WTC11 (cell line): ENCODE measurements at regions not wholly inside any gene's neighbourhood (a gene's known extent, or its start where the extent isn't known, plus 50 kb on each side); places are given as distances from the start of the nearest gene placed in this dataset.

ENCODE experiments used
- ATAC-seq: fragments of 200-7000 bp; cut with Tn5 transposase; 2 replicates; pipeline ENCODE4 v1.10.0; 2021; ENCODE audit warnings: mild to moderate bottlenecking, moderate library complexity
- CTCF ChIA-PET: fragments of 300-600 bp; sonication (Branson Sonifier 250); formaldehyde crosslinking; loops from one replicate; lab custom pipeline; 2021; ENCODE audit warnings: antibody characterized with exemption; lab: Charles Lee
- POLR2A ChIA-PET: fragments of 350-600 bp; sonication (Branson Sonifier 250); formaldehyde crosslinking; loops from one replicate; lab custom pipeline; 2021; ENCODE audit warnings: antibody characterized with exemption; lab: Charles Lee
- DNase-seq: peaks from one replicate; pipeline ENCODE4 v3.0.0; 2021; ENCODE audit warnings: low spot score
- H3K27ac Mint-ChIP-seq: 2 replicates; pipeline ENCODE4 v1.8.0; 2021; ENCODE audit warnings: mixed read lengths
- H3K27me3 Mint-ChIP-seq: 2 replicates; pipeline ENCODE4 v1.8.0; 2021; ENCODE audit warnings: low read depth, mild to moderate bottlenecking, moderate library complexity, mixed read lengths
- H3K36me3 Mint-ChIP-seq: 2 replicates; pipeline ENCODE4 v1.8.0; 2021; ENCODE audit warnings: mixed read lengths
- H3K4me1 Mint-ChIP-seq: 2 replicates; pipeline ENCODE4 v1.8.0; 2022; ENCODE audit warnings: mixed read lengths
- H3K4me3 Mint-ChIP-seq: 2 replicates; pipeline ENCODE4 v1.8.0; 2021; ENCODE audit warnings: mild to moderate bottlenecking, moderate library complexity, mixed read lengths
- H3K9me3 Mint-ChIP-seq: 2 replicates; pipeline ENCODE4 v1.8.0; 2021; ENCODE audit warnings: mixed read lengths
- ATF1 ChIP-seq: sonication (generic); formaldehyde crosslinking; IDR thresholded peaks from 2 replicates; pipeline ENCODE4 v1.8.1; 2023; ENCODE audit warnings: mild to moderate bottlenecking, moderate library complexity, missing genetic modification reagents
- ELF4 ChIP-seq: sonication (generic); formaldehyde crosslinking; IDR thresholded peaks from 2 replicates; pipeline ENCODE4 v1.8.1; 2022; ENCODE audit warnings: low read depth, mild to moderate bottlenecking, moderate library complexity, missing genetic modification reagents
- FOXK1 ChIP-seq: sonication (generic); formaldehyde crosslinking; IDR thresholded peaks from 2 replicates; pipeline ENCODE4 v1.8.0; 2022; ENCODE audit warnings: mild to moderate bottlenecking, moderate library complexity, missing genetic modification reagents
- GABPB1 ChIP-seq: sonication (generic); formaldehyde crosslinking; IDR thresholded peaks from 2 replicates; pipeline ENCODE4 v1.8.1; 2023; ENCODE audit warnings: mild to moderate bottlenecking, missing genetic modification reagents
- HMGA2 ChIP-seq: fragments of 250-450 bp; sonication (Bioruptor Pico); IDR thresholded peaks from 2 replicates; pipeline ENCODE4 v1.4.0; 2021; ENCODE audit warnings: mild to moderate bottlenecking, moderate library complexity
- IRF2 ChIP-seq: sonication (generic); formaldehyde crosslinking; IDR thresholded peaks from 2 replicates; pipeline ENCODE4 v1.8.0; 2022; ENCODE audit warnings: low read depth, missing genetic modification reagents, borderline replicate concordance
- JUN ChIP-seq: sonication (generic); formaldehyde crosslinking; IDR thresholded peaks from 2 replicates; pipeline ENCODE4 v1.8.0; 2023; ENCODE audit warnings: mild to moderate bottlenecking, missing genetic modification reagents
- NFYB ChIP-seq: sonication (generic); formaldehyde crosslinking; conservative IDR thresholded peaks from 2 replicates; pipeline ENCODE4 v1.8.0; 2022; ENCODE audit warnings: low read depth, missing genetic modification reagents
- NR3C1 ChIP-seq: sonication (generic); formaldehyde crosslinking; conservative IDR thresholded peaks from 2 replicates; pipeline ENCODE4 v1.8.1; 2023; ENCODE audit warnings: low read depth, mild to moderate bottlenecking, missing genetic modification reagents
- SMAD3 ChIP-seq: sonication (generic); formaldehyde crosslinking; IDR thresholded peaks from 2 replicates; pipeline ENCODE4 v1.8.0; 2022; ENCODE audit warnings: missing genetic modification reagents, mild to moderate bottlenecking, borderline replicate concordance
- TCF7 ChIP-seq: sonication (generic); formaldehyde crosslinking; IDR thresholded peaks from 2 replicates; pipeline ENCODE4 v1.8.0; 2022; ENCODE audit warnings: mild to moderate bottlenecking, low read depth, missing genetic modification reagents, moderate library complexity
- ZNF263 ChIP-seq: sonication (generic); formaldehyde crosslinking; IDR thresholded peaks from 2 replicates; pipeline ENCODE4 v1.8.1; 2022; ENCODE audit warnings: low read depth, mild to moderate bottlenecking, moderate library complexity, missing genetic modification reagents
- ZNF671 ChIP-seq: fragments of 250-450 bp; sonication (Bioruptor Pico); IDR thresholded peaks from 2 replicates; pipeline ENCODE4 v1.8.0; 2021; ENCODE audit warnings: mild to moderate bottlenecking
- TF ChIP-seq, protein P1 (sequence below): sonication (generic); formaldehyde crosslinking; IDR thresholded peaks from 2 replicates; pipeline ENCODE4 v1.8.1; 2023; ENCODE audit warnings: mild to moderate bottlenecking, missing genetic modification reagents, borderline replicate concordance
- TF ChIP-seq, protein P2 (sequence below): sonication (generic); formaldehyde crosslinking; IDR thresholded peaks from 2 replicates; pipeline ENCODE4 v1.8.1; 2023; ENCODE audit warnings: mild to moderate bottlenecking, missing genetic modification reagents, moderate library complexity
- TF ChIP-seq, protein P3 (sequence below): sonication (generic); formaldehyde crosslinking; IDR thresholded peaks from 2 replicates; pipeline ENCODE4 v1.8.1; 2022; ENCODE audit warnings: missing genetic modification reagents, borderline replicate concordance
- TF ChIP-seq, protein P4 (sequence below): fragments of 250-450 bp; sonication (Bioruptor Pico); conservative IDR thresholded peaks from 2 replicates; pipeline ENCODE4 v1.9.0; 2021; ENCODE audit warnings: mild to moderate bottlenecking

DNA sequence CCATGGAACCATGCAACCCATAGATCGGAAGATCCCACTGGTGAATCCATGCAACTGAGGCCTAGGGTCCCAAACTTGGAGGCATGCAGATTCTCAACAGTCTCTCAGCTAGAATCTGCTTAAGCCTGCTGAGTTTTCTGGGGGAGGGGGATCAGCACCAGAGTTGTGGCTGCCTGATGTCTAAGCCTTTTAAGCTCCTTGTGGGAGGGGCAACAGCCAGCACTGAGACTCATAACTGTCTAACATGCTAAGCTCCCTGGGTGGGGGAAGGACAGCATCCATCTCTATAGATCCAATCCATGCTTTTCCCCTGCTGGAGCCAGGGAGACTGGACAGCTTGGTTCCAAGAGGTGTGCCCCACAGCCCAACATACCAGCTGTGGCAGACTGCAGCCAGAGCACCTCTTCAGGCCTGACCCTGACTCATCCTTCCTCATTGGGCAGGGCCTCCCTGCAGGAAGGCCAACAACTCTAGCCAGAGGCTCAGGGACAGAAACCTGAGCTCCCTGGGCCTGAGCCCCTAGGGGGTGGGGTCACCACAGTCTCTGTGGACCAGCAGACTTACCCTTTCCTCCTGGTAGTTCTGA lies 300.1 kb upstream of the SLC7A11 start (continued):
- TF ChIP-seq, protein P1, sequence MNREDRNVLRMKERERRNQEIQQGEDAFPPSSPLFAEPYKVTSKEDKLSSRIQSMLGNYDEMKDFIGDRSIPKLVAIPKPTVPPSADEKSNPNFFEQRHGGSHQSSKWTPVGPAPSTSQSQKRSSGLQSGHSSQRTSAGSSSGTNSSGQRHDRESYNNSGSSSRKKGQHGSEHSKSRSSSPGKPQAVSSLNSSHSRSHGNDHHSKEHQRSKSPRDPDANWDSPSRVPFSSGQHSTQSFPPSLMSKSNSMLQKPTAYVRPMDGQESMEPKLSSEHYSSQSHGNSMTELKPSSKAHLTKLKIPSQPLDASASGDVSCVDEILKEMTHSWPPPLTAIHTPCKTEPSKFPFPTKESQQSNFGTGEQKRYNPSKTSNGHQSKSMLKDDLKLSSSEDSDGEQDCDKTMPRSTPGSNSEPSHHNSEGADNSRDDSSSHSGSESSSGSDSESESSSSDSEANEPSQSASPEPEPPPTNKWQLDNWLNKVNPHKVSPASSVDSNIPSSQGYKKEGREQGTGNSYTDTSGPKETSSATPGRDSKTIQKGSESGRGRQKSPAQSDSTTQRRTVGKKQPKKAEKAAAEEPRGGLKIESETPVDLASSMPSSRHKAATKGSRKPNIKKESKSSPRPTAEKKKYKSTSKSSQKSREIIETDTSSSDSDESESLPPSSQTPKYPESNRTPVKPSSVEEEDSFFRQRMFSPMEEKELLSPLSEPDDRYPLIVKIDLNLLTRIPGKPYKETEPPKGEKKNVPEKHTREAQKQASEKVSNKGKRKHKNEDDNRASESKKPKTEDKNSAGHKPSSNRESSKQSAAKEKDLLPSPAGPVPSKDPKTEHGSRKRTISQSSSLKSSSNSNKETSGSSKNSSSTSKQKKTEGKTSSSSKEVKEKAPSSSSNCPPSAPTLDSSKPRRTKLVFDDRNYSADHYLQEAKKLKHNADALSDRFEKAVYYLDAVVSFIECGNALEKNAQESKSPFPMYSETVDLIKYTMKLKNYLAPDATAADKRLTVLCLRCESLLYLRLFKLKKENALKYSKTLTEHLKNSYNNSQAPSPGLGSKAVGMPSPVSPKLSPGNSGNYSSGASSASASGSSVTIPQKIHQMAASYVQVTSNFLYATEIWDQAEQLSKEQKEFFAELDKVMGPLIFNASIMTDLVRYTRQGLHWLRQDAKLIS (CRISPR knock-in tag): no peak

DNA sequence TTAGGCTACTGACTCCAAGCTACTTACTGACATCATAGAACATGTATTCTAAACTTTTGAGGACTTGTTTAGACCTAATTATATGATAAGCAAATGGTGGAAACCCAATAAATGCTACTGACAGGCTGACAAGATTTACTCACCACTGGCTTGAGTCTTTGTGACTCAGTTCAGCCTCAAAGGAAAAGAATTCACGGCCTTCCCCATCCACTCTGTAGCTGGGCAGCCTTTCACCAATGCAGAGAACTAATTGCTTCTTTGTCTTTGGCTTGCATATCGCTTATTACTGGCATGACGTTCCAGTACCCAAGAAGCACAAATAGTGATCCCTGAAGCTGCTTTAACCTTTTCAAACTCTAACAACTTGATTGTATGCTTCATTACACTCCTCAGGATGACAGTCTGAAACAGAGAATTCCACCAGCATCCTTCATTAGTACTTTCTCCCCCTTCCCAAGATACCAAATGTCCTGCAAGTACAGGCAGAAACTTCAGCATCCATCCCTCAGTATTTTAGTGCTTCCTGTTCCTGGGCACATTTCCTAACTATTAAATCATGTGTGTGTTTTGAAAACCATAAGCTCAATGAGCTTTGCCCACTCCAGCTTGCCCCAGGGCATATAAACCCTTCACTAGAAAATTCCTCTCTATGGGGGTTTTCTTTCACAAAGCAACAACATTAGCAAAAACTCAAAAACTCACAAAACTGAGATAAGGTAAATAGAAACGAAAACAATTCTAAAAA lies 298.1 kb upstream of the SLC7A11 start:
- Mint-ChIP-seq H3K9me3 (peaks cover 19% of the 10 kb centered on the region), H3K27ac (no peak overlapping the region), H3K4me3 (no peak overlapping the region), H3K36me3 (peaks cover 3% of the 10 kb centered on the region; the same call in 1 of the 2 replicates), H3K4me1 (peaks cover 5% of the 10 kb centered on the region; the same call in 1 of the 2 replicates), H3K27me3 (no peaks in the 10 kb centered on the region)
- ATAC-seq: no peak
- no peak for DNase-seq
- TF ChIP-seq GABPB1 (CRISPR knock-in tag) (no peak), ELF4 (CRISPR knock-in tag) (no peak), NFYB (CRISPR knock-in tag) (no peak), FOXK1 (CRISPR knock-in tag) (no peak), ZNF671 (CRISPR knock-in tag) (no peak), JUN (CRISPR knock-in tag) (no peak), HMGA2 (no peak), TCF7 (CRISPR knock-in tag) (no peak), IRF2 (no peak), ZNF263 (no peak), ATF1 (CRISPR knock-in tag) (no peak), NR3C1 (CRISPR knock-in tag) (no peak), SMAD3 (CRISPR knock-in tag) (no peak)
- TF ChIP-seq, protein P2, sequence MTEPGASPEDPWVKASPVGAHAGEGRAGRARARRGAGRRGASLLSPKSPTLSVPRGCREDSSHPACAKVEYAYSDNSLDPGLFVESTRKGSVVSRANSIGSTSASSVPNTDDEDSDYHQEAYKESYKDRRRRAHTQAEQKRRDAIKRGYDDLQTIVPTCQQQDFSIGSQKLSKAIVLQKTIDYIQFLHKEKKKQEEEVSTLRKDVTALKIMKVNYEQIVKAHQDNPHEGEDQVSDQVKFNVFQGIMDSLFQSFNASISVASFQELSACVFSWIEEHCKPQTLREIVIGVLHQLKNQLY (CRISPR knock-in tag): no peak
- TF ChIP-seq, protein P3, sequence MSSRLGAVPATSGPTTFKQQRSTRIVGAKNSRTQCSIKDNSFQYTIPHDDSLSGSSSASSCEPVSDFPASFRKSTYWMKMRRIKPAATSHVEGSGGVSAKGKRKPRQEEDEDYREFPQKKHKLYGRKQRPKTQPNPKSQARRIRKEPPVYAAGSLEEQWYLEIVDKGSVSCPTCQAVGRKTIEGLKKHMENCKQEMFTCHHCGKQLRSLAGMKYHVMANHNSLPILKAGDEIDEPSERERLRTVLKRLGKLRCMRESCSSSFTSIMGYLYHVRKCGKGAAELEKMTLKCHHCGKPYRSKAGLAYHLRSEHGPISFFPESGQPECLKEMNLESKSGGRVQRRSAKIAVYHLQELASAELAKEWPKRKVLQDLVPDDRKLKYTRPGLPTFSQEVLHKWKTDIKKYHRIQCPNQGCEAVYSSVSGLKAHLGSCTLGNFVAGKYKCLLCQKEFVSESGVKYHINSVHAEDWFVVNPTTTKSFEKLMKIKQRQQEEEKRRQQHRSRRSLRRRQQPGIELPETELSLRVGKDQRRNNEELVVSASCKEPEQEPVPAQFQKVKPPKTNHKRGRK: no peak
- TF ChIP-seq, protein P4, sequence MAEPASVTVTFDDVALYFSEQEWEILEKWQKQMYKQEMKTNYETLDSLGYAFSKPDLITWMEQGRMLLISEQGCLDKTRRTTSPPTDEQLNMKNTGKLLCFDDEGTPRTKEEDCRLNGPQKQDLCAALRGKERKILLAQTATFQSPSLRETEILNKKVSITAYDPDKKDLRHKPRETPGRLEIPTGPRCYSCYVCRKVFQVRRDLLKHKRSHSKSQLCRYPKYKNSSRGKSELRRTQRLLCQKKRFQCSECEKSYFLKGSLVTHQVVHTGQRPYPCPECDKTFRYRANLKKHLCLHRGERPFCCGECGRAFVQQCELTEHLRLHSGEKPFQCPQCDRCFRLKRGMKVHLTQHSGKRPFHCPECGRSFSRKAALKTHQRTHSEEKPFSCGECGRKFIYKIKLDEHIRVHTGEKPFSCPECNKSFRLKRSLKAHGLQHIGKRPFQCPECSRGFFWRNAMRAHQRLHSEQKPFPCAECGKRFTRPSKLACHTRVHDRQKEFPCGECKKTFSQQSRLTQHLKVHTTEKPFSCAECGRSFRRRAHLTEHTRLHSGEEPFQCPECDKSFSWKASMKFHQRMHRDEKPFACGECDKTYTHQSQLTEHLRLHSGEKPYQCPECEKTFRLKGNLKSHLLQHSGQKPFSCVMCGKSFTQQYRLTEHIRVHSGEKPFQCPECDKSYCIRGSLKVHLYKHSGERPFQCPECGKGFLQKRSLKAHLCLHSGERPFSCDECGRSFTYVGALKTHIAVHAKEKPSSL (CRISPR knock-in tag): no peak
- CTCF ChIA-PET: no interaction called here
- POLR2A ChIA-PET: no interaction called here
